GM13977 (cell line): ENCODE measurements at regions not wholly inside any gene's neighbourhood (a gene's known extent, or its start where the extent isn't known, plus 50 kb on each side); places are given as distances from the start of the nearest gene placed in this dataset.

Experiments used
- DNase-seq: peaks from one replicate; pipeline ENCODE4 v3.0.0; 2012; ENCODE audit warnings: low spot score
- in situ Hi-C: fragments of 300-500 bp; cut with MboI; formaldehyde crosslinking; loops from one replicate; pipeline ENCODE4 v1.12.0; 2022; ENCODE audit warnings: low sequenced_read_pairs, low pct_unique_long_range_greater_than_20kb, mixed read lengths, inconsistent platforms; ENCODE audit not compliant: unreplicated experiment
- TF ChIP-seq, protein P1 (sequence below): IDR thresholded peaks from 2 replicates; pipeline ENCODE4 v1.5.1; 2012; ENCODE audit warnings: mild to moderate bottlenecking, control low read depth; ENCODE audit not compliant: insufficient read depth; ENCODE audit errors: extremely low read depth, missing control alignments

DNA sequence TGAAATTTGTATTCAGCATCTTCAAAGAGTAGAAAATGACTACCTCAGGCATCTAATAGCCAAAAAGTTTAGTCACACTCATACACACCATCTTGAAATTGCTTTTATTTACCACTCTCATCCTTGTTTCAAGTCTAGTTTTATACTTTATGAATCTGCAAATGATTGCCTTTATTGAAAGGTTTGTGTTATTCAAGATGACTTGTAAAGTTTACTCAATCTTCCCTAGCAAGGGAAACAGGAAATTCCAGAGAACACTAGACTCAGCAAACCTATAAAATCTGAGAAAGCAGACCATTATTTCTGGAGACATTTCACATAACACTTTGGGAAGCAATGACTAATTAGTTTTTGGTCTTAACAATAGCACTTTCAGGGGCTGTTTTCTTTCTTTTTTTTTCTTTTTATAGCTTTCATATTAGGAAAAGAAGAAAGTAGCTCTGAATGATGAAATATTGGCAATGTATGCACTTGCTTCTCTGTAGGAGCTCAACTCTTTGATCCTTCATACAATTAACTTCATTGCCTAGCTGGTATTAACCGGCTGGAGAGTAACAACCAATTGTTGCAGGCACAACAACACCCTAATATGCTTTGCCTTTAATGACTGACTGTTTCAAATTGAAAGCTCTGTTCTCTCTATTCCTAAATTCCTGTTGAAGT lies 68.9 kb upstream of the HDAC9 start:
- TF ChIP-seq, protein P1, sequence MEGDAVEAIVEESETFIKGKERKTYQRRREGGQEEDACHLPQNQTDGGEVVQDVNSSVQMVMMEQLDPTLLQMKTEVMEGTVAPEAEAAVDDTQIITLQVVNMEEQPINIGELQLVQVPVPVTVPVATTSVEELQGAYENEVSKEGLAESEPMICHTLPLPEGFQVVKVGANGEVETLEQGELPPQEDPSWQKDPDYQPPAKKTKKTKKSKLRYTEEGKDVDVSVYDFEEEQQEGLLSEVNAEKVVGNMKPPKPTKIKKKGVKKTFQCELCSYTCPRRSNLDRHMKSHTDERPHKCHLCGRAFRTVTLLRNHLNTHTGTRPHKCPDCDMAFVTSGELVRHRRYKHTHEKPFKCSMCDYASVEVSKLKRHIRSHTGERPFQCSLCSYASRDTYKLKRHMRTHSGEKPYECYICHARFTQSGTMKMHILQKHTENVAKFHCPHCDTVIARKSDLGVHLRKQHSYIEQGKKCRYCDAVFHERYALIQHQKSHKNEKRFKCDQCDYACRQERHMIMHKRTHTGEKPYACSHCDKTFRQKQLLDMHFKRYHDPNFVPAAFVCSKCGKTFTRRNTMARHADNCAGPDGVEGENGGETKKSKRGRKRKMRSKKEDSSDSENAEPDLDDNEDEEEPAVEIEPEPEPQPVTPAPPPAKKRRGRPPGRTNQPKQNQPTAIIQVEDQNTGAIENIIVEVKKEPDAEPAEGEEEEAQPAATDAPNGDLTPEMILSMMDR, result no peak
- no peak for DNase-seq
- in situ Hi-C loops, result no loop called here

DNA sequence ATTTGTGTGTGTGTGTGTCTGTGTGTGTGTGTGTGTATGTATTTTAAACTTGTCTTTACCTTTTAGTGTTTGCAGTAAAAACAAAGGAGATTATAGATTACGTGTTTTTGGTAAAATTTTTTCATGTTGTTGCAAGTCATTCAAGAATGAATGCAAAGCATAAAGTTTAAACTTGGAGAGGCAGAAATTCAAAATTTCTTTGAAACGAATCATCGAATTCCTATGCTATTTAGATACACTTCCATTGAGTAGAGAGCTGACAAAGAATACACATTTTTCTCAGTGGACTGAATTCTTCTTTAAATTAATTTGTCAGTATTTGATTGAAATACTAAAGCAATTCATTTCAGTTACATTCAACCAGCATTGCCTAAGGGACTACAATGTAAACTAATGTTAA lies 66.0 kb upstream of the HDAC9 start:
- TF ChIP-seq, protein P1, result no peak
- in situ Hi-C loops, result no loop called here
- no peak for DNase-seq

DNA sequence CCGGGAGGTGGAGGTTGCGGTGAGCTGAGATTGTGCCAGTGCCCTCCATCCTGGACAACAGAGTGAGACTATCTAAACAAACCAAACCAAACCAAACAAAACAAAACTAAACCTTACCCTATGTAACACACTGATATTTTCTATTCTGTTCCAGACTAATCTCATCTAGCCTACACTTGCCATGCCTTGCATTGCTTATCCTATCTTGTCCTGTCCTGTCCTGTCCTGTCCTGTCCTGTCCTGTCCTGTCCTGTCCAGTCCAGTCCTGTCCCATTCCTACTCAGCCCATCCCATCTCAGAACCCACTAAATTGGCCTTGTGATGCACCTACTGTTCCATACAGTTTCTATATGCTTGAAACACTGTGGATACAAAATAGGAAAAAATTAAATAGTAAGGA lies 64.7 kb upstream of the HDAC9 start:
- in situ Hi-C loops, result no loop called here
- TF ChIP-seq, protein P1, result no peak
- DNase-seq, result no peak

DNA sequence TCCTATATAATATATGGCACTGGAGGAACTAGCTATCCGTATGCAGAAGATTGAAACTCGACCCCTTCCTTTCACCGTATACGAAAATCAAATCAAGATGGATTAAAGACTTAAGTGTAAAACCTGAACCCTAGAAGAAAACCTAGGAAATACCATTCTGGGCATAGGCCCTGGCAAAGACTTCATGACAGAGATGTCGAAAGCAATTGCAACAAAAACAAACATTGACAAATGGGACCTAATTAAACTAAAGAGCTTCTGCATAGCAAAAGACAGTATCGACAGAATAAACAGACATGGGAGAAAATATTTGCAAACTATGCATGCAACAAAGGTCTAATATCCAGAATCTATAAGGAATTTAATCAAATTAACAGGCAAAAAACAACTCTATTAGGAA lies 61.4 kb upstream of the HDAC9 start:
- in situ Hi-C loops, result no loop called here

DNA sequence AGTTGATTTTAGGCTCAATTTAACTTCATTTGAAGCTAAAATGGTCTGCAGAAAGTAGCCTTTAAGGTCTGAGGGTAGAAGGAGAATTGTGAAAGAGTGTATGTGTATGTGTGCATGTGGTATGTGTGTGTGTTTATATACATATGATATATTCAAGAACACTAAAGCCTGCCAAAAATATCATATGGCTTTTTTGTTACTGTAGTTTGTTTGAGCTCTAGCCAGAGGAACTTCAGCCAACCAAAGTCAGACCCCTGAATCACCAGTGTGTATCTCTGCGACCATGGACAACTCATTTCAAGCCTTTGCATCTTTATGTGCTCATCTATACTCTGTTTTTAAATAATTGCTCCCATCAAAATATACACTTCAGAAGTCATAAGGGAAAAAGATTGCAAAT lies 58.4 kb upstream of the HDAC9 start:
- no peak for DNase-seq
- TF ChIP-seq, protein P1, result no peak
- in situ Hi-C loops, result no loop called here

More for the DNA sequence above, 61.4 kb upstream of the HDAC9 start:
- no peak for DNase-seq
- TF ChIP-seq, protein P1, result no peak

DNA sequence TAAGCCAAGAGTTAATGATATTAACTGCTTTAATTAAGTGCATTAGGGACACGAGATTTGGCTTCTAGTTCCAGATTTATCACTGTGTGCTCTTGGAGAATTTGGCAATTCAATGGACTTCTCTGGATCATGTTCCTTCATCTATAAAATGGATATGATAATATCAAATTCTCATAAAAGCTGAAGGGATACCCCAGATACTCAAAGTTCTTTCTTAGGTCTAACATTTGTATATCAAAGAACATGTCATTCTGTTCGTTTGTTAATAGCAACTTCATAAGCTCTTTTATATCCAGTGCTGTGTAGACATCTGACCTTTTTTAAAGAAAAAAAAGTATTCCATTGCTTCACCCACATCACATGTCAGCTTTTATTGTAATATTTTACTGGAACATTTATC lies 54.6 kb upstream of the HDAC9 start:
- in situ Hi-C loops, result no loop called here
- DNase-seq, result no peak
- TF ChIP-seq, protein P1, result no peak
